Cardiac septum (tissue), 1 donor: ENCODE measurements at regions not wholly inside any gene's neighbourhood (a gene's known extent, or its start where the extent isn't known, plus 50 kb on each side); places are given as distances from the start of the nearest gene placed in this dataset.

Source experiments
- DNase-seq: peaks from one replicate; pipeline ENCODE4 v3.0.0-alpha.2; 2020; ENCODE audit warnings: low spot score
- intact Hi-C: fragments of 100-400 bp; cut with DNase I; formaldehyde crosslinking; loops from one replicate; pipeline ENCODE4 v1.14.0; 2022
- donor health status: DM: no; HTN: no; CAD: no.

DNA sequence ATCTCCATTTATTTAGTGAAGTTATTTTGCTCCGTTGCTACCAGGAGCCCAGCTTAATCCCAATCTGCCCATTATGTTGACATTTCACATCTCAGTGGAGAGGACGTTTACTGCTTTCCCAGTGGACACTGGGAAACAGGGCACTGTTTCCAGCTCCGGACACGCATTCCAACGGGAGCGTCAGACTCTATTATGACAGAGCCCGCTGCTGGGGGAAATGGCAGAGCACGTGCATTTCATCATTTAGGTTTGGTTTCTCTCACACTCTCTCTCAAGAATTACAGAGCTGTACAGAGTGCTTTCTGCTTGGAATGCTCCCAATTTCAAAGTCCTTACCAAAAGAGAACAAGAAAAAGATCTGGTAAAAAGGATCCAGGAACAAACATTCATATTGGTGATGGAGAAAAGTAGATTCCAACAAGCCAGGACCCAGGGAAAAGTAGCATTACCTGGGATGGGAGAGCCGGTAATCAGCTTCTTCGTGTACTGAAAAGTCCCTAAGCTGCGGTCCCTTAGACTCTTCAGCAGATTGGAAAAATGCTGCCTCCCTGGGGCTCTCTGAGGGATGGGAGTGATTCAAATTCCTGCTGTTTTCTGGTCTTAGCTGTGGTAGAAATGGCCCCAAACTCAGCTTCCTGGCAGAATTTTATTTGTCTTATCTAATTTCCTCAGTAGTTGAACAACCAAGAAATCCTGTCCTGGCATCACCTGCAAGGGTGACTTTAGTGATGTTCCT lies 136.0 kb upstream of the THBS1 start:
- intact Hi-C loops: loop anchor here (5.0 kb wide), 1 partner anchor 137 kb away; the partner anchor contains the start of gene THBS1
- no peak for DNase-seq

DNA sequence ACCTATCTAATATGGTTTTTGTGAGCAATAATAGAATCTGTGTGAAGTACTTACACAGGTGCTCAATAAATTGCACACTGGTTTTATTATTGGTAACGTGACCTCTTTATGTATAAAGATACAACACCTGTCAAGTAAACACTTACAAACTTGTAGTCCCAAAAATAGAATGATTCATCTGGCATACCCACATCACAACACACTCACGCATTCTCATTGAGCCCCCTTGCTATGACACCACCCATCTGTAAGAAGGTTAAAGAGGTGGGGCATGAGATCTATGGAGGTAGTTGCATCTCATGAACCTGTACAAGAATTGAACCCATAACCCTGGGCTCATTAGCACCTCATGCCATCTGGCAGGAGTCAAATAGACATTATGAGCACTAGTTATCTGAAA lies 134.9 kb upstream of the THBS1 start:
- DNase-seq: no peak
- intact Hi-C loops: no loop called here

- no peak for DNase-seq
- intact Hi-C loops: no loop called here
These were observed 133.5 kb upstream of the THBS1 start for GRCh38 chr15:39447346-39447745.

DNA sequence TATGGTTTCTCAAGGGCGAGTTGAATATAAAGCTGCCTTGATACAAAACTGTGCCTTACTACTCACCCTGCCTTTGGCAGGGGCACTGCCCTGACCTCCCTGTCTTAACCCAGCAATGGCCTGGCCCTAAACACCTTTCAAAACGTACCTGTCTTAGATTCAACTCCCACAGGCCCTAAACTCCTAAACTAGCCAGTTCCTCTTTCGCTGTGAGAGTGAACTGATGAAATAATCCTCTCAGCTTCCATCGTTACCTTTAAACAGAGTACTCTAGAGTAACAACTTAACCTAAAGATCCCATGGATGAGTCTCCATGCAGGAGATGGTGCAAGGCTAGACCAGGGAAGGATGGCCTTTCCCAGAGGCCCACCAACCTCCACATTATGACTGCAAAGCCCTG lies 133.0 kb upstream of the THBS1 start:
- intact Hi-C loops: no loop called here
- no peak for DNase-seq

GRCh38 chr15:39448409-39448808 lies 132.5 kb upstream of the THBS1 start:
- intact Hi-C loops: no loop called here
- DNase-seq: no peak

- intact Hi-C loops: no loop called here
- DNase-seq: no peak
These were observed 129.7 kb upstream of the THBS1 start for GRCh38 chr15:39451121-39451688.

- no peak for DNase-seq
- intact Hi-C loops: no loop called here
These were observed 129.0 kb upstream of the THBS1 start for GRCh38 chr15:39451871-39452270.

GRCh38 chr15:39453620-39454019 lies 127.3 kb upstream of the THBS1 start:
- no peak for DNase-seq
- intact Hi-C loops: no loop called here

- intact Hi-C loops: no loop called here
- no peak for DNase-seq
These were observed 126.5 kb upstream of the THBS1 start for GRCh38 chr15:39454189-39454986.

DNA sequence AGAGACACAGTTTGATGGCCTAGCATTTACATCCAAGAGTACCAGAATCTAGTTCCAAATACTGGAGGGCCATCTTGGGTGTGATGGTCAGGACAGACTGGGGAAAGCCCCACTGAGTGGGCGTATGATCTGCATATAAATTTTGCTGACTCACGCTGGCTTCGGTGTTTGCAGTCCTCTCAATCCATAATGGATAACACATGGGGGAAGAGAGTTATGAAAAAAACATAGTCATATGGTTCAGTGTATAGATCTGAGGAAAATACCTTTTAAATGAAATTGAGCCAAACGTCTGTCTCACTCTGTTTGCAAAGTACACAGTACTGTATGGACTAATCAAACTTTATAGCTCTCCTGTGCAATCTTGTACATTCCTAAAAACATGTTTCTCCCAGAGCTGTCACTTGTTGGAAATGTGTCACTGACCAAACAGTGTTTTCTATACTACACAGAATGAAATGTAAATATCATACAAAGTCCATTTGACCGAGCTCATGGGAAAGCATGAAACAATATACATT lies 125.3 kb upstream of the THBS1 start:
- intact Hi-C loops: no loop called here
- DNase-seq: no peak

- intact Hi-C loops: no loop called here
- DNase-seq: no peak
These were observed 124.7 kb upstream of the THBS1 start for GRCh38 chr15:39456159-39456558.

GRCh38 chr15:39456582-39457330 lies 124.1 kb upstream of the THBS1 start:
- intact Hi-C loops: no loop called here
- DNase-seq: no peak

- intact Hi-C loops: no loop called here
- no peak for DNase-seq
These were observed 122.7 kb upstream of the THBS1 start for GRCh38 chr15:39458131-39458530.

- intact Hi-C loops: no loop called here
- no peak for DNase-seq
These were observed 121.3 kb upstream of the THBS1 start for GRCh38 chr15:39459548-39459947.

DNA sequence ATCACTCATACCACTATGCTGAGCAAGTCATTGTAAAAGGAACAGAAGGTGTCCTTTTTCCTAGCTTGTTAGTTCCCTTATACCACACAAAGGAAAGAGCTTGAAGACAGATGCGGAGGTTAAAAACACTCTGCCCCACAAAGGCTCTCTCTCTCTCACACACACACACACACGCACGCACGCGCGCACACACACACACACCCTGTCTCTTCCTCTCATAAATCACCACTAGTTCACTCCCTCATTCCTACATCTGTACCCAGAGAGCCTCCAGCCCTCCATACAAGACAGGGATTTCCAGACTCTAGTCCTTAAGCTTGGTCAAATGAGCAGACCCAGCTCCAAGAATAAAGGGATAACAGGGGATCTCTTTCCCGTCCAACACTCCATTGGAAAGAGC lies 120.1 kb upstream of the THBS1 start:
- intact Hi-C loops: no loop called here

GRCh38 chr15:39461536-39462130 lies 119.2 kb upstream of the THBS1 start:
- intact Hi-C loops: no loop called here
- peak; percentile 81 for DNase-seq

More for the DNA sequence above, 120.1 kb upstream of the THBS1 start:
- no peak for DNase-seq

DNA sequence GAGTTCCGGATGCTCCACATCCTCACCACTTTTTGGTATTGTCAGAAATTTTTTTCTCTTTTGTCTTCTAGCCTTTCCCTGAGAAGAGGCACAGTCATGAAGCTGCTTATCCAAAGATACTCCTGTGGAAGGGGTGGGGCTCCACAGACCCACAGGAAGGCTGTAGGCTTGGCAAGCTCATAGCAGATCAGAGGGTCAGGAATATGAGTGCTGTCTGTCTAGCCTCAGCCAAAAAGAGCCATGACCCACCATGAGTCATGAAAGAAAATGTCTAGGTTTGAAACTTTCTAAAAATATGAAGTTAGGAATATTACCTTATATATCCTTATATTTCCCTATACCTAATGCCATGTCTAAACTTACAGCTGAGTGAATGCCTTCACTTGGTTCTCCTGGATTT lies 118.2 kb upstream of the THBS1 start:
- intact Hi-C loops: no loop called here
- DNase-seq: no peak

DNA sequence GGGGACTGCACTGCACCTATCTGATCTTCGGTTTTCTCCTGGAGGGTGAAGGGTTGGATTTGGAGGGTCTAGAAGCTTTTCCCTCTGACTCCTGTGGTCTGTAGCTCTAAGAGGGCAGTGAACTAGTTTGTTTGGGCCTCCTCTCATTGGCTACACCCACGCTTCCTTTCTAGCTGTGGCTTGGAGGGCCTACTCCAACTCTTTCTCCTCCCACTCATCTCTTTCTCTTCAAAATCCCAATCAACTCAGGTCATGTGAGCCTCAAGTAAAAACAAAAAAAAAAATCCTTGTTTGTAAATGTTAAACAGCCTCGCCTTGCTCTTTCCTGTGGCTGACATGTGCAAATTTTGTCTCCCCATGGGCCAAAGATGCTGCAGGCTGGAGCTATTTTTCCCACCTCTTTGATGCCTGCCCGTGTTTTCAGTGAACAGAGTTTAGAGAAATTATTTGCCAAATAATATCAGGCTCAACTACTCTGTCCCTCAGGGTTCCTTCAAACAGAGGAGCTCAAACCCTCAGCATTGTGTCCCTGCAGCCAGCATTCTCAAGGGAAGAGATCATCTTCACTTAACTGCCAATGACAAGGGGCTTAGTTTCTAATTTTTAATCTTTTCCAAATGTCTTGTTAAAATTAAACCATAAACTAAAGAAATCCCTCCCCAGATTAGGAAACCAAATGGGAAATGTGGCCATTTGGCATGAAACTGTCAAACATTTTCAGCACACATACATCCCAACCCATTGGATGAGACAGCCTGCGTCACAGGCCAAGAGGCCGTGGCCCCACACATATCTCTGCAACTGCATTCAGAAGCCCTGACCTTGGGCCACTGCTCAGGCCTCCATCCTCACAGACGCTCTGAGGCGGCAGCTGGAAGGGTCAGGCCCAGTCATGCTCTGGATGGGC lies 114.8 kb upstream of the THBS1 start:
- DNase-seq: peak; percentile 83
- intact Hi-C loops: no loop called here

- DNase-seq: no peak
- intact Hi-C loops: no loop called here
These were observed 114.2 kb upstream of the THBS1 start for GRCh38 chr15:39466750-39467105.
